ENCODE measurements at regions not wholly inside any gene's neighbourhood (a gene's known extent, or its start where the extent isn't known, plus 50 kb on each side); places are given as distances from the start of the nearest gene placed in this dataset.
A peak's percentile ranks its signal among the peaks of the same experiment; 100 is the strongest.
"Not testable (repeated sequence)": the region's sequence is repeated elsewhere in the genome, so short reads cannot be mapped to it uniquely, and the experiment has no call there.

DNA sequence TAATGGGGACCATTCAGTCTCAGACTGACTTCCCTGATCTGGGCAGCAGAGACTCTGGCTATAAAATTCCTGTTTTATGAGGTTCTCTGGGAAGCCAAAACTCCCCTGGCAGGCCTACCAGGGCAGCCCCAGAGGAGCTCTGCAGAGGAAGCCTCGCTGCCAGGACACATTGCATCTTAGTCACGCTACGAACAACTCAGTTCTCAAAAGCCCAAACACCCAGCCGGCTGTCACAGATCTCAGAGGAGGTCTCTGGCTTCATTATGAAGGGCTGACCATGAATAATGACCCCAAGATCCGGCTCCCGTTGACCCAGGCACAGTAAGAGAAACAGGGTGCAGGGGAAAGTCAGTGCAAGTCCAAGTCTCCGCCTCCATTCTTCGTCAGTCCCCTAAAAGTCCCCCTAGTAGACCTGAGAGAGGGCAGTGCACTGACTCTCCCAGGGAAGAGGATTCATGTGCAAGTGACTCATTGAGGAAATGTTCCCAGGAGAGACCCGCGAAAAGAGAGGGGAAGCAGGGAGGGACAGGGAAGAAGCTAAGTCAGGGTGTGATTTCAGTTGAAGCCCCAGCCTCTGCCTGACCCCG is 212.3 kb downstream of the CYP26B1 start:
- no peak for DNase-seq

GRCh38 chr2:71934595-71935261 is 212.9 kb downstream of the CYP26B1 start:
- DNase-seq: no peak

GRCh38 chr2:71934320-71934593 is 213.4 kb downstream of the CYP26B1 start:
- DNase-seq: no peak

GRCh38 chr2:71933467-71934319 is 214.0 kb downstream of the CYP26B1 start:
- no peak for DNase-seq

DNA sequence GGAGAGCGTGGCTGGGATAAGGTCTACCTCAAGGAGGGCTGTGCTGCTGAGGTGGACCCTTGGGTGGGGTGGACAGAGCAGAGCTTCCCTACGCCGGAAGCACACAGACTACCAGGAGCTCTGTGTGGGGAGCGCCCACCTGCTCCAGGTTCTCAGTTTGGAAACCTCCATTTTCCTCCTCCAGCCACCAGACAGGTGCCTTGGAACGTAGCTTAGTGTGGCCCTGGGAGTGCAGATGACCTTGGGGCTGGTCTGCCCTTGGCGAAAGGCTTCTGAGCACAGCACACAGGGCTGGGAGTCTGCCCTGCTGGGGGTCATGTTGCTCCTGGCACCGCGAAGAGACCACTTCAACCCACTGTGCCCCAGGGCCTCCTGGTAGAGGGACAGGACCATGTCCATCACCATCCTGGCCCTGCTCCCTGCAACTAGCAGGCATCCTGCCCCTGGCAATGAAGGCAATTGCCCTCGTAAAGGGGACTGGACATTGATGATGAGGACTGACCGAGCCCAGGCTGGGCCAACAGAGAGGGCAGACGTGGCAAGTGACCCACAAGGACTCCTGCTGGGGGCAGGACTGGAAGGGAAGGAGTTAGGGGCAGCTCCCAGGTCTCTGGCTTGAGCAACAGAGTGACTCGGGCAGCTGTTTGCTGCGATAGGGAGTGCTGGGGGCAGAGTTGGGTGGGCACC is 214.7 kb downstream of the CYP26B1 start:
- no peak for DNase-seq

DNA sequence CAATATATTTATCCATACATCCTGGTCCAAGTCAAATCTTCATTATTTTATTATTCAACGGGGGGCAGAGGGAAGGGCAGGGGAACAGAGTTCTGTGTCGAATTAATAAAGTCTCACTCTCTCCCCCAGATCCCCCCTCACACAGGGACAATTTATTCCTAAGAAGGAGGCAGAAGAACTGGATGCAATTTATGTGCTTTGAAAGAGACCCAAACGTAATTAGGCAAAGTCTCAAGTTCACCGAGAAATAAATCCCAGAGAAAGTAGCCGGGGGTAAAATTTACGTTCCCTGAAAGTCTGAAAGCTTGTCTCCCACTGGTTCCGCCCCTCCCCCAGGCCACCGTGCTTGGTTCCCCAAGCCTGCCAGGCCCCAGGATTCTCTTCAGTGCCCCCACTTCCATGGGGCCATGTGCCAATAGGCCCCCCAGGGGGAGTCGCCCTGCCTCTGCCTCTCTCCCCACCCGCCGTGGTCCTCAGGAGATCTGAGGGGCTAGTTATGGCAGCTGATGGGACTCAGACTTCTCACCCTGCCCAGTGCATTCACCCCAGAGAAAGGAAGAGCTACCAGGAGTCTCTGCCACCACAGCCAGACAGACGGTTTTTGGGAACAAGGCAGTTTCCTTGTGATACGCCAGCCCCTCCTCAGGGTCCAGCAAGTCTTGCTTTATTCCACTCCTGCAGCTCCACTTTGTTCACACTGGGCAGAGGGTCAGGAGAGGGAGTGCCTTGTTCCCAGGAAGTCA is 215.5 kb downstream of the CYP26B1 start:
- DNase-seq: no peak

- DNase-seq: peak; percentile 61
These were observed 217.5 kb downstream of the CYP26B1 start for GRCh38 chr2:71930049-71930681.

DNA sequence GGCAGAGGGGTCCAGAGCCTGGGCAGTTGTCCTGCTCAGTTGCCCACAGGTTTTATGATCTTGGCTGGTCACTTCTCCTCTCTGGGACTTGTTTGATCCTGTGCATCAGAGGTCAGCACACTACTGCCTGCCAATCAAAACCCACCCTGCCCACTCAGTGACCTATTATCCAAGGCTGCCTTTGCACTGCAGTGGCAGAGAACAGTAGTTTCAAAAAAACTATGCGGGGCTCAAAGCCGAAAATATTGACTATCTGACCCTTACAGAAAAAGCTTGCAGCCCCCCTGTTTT is 218.2 kb downstream of the CYP26B1 start:
- DNase-seq: no peak

DNA sequence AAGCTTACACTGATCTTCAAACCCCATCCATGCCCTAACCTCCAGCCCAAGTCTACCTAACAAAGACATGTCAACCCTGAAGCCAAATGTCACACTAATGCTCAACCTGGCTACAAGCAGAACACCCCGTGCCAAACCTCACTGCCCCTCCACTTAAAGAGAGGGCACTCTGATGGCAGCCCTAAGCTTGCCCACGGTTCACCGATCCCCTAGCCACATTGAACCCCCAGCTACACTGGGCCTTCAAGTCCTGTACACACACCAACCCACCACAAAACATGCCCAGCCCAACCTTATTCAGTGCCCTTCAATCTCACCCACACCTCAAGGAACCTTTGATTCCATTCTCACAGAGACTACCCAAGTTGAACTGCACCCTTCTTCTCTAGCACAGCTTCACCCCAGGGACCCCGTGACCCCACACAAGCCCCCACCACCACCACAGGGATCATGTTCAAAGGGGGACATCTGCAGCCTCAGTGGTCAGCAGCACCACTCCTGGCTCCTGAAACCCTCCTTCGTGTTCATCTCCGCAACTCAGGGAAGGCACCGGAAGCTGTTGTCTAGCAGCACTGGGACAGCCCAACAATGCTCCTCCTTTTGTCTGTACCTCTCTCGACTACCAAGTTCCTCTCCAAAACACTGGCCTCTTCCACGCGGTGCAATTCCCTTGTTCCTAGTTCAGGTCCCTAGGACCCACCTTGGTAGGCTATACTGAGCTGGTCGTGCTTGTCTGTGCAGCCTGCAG is 218.8 kb downstream of the CYP26B1 start:
- peak; percentile 1 for DNase-seq

DNA sequence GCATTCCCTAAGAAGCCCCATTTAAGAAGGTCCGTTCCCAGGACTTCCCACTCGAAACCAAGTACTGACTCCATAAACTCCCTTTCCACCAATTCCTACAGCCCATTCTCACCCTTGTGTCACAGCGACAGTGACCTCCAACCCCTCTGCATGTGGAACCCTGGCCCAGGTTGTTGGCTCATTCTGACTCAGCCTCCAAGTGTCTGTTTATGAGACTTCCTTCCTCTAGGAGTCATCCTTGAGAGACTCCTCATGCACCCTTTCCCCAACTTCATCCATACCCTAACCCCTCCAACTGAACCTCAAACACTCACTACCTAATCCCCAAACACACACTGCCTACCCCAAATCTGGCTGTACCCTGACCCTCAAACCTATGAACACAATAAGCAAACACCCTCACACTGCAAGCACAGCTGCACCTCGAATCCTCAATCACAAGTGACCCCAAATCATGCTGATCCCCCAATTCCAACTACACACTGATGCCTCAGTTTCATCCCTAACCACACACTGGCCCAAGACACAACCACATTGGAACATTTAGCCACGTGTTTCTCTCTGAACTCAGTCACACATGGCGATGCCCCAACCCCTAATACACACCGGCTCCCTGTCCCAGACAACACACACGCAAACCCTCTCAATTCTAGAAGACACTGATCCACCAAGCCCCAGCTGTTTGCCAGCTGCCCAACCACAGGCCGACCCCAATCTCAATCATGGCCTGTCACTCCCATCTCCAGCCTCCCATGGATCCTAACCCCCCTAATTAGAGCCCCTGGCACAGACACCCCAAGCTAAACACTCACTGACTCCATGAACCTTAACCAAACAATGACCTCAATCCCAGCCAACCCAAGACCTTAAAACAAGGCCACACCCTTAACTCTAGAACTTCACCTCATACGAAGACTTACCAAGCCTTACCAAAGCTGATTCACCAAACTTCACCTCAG is 219.6 kb downstream of the CYP26B1 start:
- DNase-seq: no peak

DNA sequence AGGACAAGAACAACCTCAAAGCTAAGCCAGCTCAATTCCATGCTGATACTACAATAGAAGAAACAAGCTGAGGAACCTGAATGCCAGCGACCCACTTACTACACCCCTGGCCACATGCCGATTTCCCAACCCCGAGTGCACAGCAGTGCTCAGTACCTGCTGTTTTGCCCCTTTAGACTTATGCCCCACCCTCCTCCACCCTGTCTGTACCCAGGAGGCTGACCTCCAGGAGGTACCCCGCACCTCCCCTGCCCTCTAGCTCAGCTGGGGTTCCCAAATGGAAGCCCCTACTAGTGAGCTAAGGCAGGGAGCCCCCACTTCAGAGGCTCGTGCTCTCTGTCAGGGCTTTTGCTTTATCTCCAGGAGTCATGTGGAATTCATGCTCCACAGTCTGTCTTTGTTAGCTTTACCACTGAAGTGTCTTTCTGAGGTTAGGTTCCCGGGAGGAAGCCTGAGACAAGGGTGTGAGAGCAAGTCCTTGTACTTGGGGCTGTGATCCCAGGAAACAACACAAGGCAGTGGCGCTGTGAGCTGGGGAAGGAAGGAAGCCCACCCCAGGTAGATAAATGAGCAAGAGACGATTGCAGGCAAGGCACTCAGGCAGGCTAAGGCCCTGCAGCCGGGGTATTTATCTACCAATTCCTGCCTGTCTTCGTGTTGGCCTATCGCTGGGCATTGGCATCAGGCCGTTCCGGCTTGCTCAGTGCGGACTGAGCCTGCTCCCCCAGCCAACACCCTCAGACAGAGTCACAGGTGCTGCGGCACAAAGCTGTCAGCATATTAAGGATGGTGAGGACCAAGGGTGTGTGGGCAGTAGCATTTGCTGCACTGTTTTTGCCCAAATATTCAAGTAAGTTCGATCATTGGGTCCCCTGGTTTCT is 220.5 kb downstream of the CYP26B1 start:
- no peak for DNase-seq

- DNase-seq: no peak
These were observed 221.6 kb downstream of the CYP26B1 start for GRCh38 chr2:71926089-71926447.

DNA sequence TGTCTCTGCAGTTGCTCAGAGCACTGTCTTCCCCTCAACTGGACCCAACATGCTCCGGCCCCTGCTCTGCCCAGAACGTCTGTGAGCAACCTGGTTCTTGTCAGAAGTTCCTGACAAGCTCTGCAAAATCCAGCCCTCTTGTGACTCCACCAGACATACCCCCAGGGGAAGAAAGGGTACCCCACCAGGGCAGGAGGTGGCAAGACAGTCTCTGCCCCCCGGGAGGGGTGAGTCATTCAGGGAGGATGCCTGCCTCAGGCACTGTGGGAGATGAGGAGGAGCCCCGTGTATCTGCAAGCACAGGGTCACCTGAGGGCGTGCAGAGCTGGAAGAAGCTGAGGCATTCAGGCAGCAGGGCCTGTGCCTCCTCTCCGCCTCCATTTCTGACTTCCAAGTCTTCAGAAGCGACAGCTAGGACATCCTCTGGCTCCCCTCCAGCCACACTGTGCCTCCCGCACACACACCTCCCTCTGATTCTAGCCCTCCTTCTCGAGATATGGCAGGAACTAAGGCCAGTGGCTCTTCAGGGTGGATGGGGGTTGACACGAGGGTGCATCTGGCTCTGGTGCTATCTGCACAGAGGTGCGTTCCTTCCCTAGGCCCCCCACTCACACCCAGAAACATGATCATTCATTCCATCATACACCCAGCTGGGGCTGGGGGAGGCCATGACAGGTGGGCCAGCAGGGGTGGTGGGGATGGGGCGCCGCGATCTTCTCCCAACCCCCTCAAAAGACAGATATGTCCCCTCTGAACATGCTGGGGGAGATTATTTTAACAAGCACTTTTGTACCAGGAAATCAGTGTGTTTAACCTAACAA is 222.2 kb downstream of the CYP26B1 start:
- no peak for DNase-seq

DNA sequence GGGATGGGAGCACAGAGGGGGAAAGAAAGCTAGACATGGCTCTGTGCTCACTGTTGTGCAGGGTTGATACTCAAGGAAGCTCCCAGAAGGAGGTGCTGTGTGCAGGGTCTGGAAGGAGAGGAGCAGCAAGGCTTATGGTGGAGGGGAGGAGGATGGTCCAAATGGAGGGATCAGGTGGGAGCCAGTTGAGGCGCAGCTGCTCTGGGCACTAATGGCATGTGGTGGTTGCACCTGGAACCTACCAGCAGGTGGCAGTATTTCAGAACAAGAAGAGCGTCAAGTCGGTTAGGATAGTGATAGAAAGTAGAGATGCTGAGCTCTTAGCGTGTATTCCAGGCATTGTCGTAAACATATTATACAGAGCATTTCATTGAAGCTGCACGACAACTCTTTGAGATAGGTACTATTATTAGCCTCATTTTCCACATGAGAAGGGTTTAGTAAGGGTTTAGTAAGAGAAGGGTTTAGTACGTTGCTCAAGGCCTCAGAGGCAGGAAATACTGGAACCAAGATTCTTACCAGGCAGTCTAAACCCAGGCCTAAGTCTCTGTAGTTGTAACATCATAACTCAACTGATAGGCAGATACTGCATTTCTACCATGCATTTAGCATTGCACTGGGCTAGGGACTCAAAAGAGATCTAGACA is 223.7 kb downstream of the CYP26B1 start:
- DNase-seq: peak; percentile 61

GRCh38 chr2:71923143-71923525 is 224.5 kb downstream of the CYP26B1 start:
- no peak for DNase-seq

- no peak for DNase-seq
These were observed 225.0 kb downstream of the CYP26B1 start for GRCh38 chr2:71922499-71923142.

- no peak for DNase-seq
These were observed 225.6 kb downstream of the CYP26B1 start for GRCh38 chr2:71922091-71922490.

- DNase-seq: not testable (repeated sequence)
These were observed 226.8 kb downstream of the CYP26B1 start for GRCh38 chr2:71920819-71921218.
